IMR-90 (cell line): ENCODE measurements at regions not wholly inside any gene's neighbourhood (a gene's known extent, or its start where the extent isn't known, plus 50 kb on each side); places are given as distances from the start of the nearest gene placed in this dataset.

ENCODE experiments used
- BHLHE40 ChIP-seq: fragments of 150-350 bp; IDR thresholded peaks from 2 replicates; pipeline ENCODE4 v1.6.1; 2016; ENCODE audit warnings: mild to moderate bottlenecking, low read depth, low read length
- CEBPB ChIP-seq: IDR thresholded peaks from 2 replicates; pipeline ENCODE4 v1.6.1; 2012; ENCODE audit warnings: low read depth, low read length, improper control_type of control experiment
- FOS ChIP-seq: fragments of 150-350 bp; IDR thresholded peaks from 2 replicates; pipeline ENCODE4 v1.6.1; 2016; ENCODE audit warnings: low read depth, low read length
- MAFK ChIP-seq: IDR thresholded peaks from 2 replicates; pipeline ENCODE4 v1.6.1; 2012; ENCODE audit warnings: low read depth, low read length, improper control_type of control experiment
- NFE2L2 ChIP-seq: fragments of 150-350 bp; IDR thresholded peaks from 2 replicates; pipeline ENCODE4 v1.6.1; 2016; ENCODE audit warnings: low read depth, mild to moderate bottlenecking, low read length
- POLR2A ChIP-seq: IDR thresholded peaks from 2 replicates; pipeline ENCODE4 v1.6.1; 2012; ENCODE audit warnings: mild to moderate bottlenecking, low read depth, low read length
- RAD21 ChIP-seq: IDR thresholded peaks from 2 replicates; pipeline ENCODE4 v1.6.1; 2012; ENCODE audit warnings: low read length, improper control_type of control experiment
- RCOR1 ChIP-seq: IDR thresholded peaks from 2 replicates; pipeline ENCODE4 v1.6.1; 2012; ENCODE audit warnings: mild to moderate bottlenecking, low read length, improper control_type of control experiment; ENCODE audit not compliant: insufficient replicate concordance
- RFX5 ChIP-seq: IDR thresholded peaks from 2 replicates; pipeline ENCODE4 v1.8.0; 2012; ENCODE audit warnings: low read depth, mild to moderate bottlenecking, low read length, moderate library complexity
- SMC3 ChIP-seq: fragments of 150-350 bp; IDR thresholded peaks from 2 replicates; pipeline ENCODE4 v1.6.1; 2016; ENCODE audit warnings: low read depth, mild to moderate bottlenecking, antibody characterized with exemption, low read length, moderate library complexity
- USF2 ChIP-seq: fragments of 150-350 bp; IDR thresholded peaks from 2 replicates; pipeline ENCODE4 v1.6.1; 2017; ENCODE audit warnings: mild to moderate bottlenecking, antibody characterized with exemption, low read length, low read depth
- TF ChIP-seq, protein P1 (sequence below): conservative IDR thresholded peaks from 2 replicates; pipeline ENCODE4 v1.5.1; 2012; ENCODE audit warnings: mild to moderate bottlenecking, low read depth, low read length, improper control_type of control experiment
- TF ChIP-seq, protein P2 (sequence below): fragments of 150-350 bp; IDR thresholded peaks from 2 replicates; pipeline ENCODE4 v1.6.1; 2016; ENCODE audit warnings: low read depth, mild to moderate bottlenecking, low read length, moderate library complexity, borderline replicate concordance

DNA sequence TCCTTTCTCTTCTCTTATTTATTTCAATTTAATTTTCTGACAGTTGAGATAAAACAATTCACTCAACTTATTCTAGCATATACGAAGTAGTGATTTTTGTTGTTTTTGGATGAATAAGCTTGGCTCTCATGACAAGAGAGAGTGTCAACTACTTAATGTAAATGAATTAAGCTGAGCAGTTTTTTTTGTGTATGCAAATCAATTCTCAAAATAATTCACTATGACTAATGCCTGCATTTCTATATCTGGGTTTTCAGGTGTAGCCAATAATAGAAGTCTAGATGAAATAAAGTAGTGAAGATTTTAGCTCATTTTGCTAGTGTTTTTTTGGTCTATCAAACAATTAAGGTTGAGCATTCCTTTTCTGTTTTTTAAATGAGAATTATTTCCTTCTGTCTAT is 1354.0 kb downstream of the CDH8 start:
- TF ChIP-seq, protein P1, sequence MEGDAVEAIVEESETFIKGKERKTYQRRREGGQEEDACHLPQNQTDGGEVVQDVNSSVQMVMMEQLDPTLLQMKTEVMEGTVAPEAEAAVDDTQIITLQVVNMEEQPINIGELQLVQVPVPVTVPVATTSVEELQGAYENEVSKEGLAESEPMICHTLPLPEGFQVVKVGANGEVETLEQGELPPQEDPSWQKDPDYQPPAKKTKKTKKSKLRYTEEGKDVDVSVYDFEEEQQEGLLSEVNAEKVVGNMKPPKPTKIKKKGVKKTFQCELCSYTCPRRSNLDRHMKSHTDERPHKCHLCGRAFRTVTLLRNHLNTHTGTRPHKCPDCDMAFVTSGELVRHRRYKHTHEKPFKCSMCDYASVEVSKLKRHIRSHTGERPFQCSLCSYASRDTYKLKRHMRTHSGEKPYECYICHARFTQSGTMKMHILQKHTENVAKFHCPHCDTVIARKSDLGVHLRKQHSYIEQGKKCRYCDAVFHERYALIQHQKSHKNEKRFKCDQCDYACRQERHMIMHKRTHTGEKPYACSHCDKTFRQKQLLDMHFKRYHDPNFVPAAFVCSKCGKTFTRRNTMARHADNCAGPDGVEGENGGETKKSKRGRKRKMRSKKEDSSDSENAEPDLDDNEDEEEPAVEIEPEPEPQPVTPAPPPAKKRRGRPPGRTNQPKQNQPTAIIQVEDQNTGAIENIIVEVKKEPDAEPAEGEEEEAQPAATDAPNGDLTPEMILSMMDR = no peak
- no peak for TF ChIP-seq SMC3
- no peak for TF ChIP-seq RAD21
- TF ChIP-seq CEBPB = no peak
- TF ChIP-seq POLR2A = no peak
- TF ChIP-seq FOS = no peak
- TF ChIP-seq, protein P2, sequence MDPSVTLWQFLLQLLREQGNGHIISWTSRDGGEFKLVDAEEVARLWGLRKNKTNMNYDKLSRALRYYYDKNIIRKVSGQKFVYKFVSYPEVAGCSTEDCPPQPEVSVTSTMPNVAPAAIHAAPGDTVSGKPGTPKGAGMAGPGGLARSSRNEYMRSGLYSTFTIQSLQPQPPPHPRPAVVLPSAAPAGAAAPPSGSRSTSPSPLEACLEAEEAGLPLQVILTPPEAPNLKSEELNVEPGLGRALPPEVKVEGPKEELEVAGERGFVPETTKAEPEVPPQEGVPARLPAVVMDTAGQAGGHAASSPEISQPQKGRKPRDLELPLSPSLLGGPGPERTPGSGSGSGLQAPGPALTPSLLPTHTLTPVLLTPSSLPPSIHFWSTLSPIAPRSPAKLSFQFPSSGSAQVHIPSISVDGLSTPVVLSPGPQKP = no peak
- TF ChIP-seq BHLHE40 = no peak
- TF ChIP-seq USF2 = no peak
- TF ChIP-seq RFX5 = no peak
- TF ChIP-seq NFE2L2 = no peak
- no peak for TF ChIP-seq RCOR1
- no peak for TF ChIP-seq MAFK
